HepG2 (cell line): ENCODE measurements at regions not wholly inside any gene's neighbourhood (a gene's known extent, or its start where the extent isn't known, plus 50 kb on each side); places are given as distances from the start of the nearest gene placed in this dataset.

ENCODE experiments used
- CBX1 ChIP-seq: IDR thresholded peaks from one replicate; pipeline ENCODE4 v1.6.1; 2016; ENCODE audit warnings: antibody characterized with exemption, low read depth
- DNMT3B ChIP-seq: conservative IDR thresholded peaks from 2 replicates; pipeline ENCODE4 v1.6.1; 2016; ENCODE audit warnings: missing biosample characterization, control low read depth
- GATA4 ChIP-seq: sonication (generic); IDR thresholded peaks from 2 replicates; pipeline ENCODE4 v1.6.1; 2016; ENCODE audit warnings: antibody characterized with exemption, low read depth, borderline replicate concordance
- GTF2F1 ChIP-seq: fragments of 150-350 bp; IDR thresholded peaks from 2 replicates; pipeline ENCODE4 v1.6.1; 2014; ENCODE audit warnings: low read length
- GZF1 ChIP-seq: sonication (generic); formaldehyde crosslinking; IDR thresholded peaks from 2 replicates; pipeline ENCODE4 v1.5.1; 2020; ENCODE audit warnings: mild to moderate bottlenecking, missing genetic modification reagents
- HIVEP1 ChIP-seq: sonication (generic); formaldehyde crosslinking; IDR thresholded peaks from 2 replicates; pipeline ENCODE4 v1.4.0; 2020; ENCODE audit warnings: mild to moderate bottlenecking, missing genetic modification reagents
- JUN ChIP-seq: sonication (generic); formaldehyde crosslinking; IDR thresholded peaks from 2 replicates; pipeline ENCODE4 v1.4.0; 2020; ENCODE audit warnings: mild to moderate bottlenecking, missing genetic modification reagents
- KAT2B ChIP-seq: fragments of 150-350 bp; IDR thresholded peaks from 2 replicates; pipeline ENCODE4 v1.6.1; 2014; ENCODE audit warnings: low read depth, low read length, borderline replicate concordance
- KDM5B ChIP-seq: sonication (generic); formaldehyde crosslinking; IDR thresholded peaks from 2 replicates; pipeline ENCODE4 v1.4.0; 2020; ENCODE audit warnings: missing genetic modification reagents, mild to moderate bottlenecking, borderline replicate concordance
- MED13 ChIP-seq: sonication (generic); formaldehyde crosslinking; IDR thresholded peaks from 2 replicates; pipeline ENCODE4 v1.5.0; 2020; ENCODE audit warnings: missing genetic modification reagents
- PHF20 ChIP-seq: sonication (generic); formaldehyde crosslinking; IDR thresholded peaks from 2 replicates; pipeline ENCODE4 v1.5.0; 2020; ENCODE audit warnings: mild to moderate bottlenecking, missing genetic modification reagents
- PRPF4 ChIP-seq: fragments of 200-400 bp; formaldehyde crosslinking; IDR thresholded peaks from 2 replicates; pipeline ENCODE4 v1.6.1; 2016; ENCODE audit warnings: low read length, low read depth; ENCODE audit not compliant: poor library complexity, severe bottlenecking
- TBP ChIP-seq: sonication (generic); formaldehyde crosslinking; IDR thresholded peaks from 2 replicates; pipeline ENCODE4 v1.5.0; 2020; ENCODE audit warnings: missing genetic modification reagents
- ZNF10 ChIP-seq: sonication (generic); formaldehyde crosslinking; IDR thresholded peaks from 2 replicates; pipeline ENCODE4 v1.4.0; 2020; ENCODE audit warnings: mild to moderate bottlenecking, low read depth, missing genetic modification reagents, borderline replicate concordance
- ZNF256 ChIP-seq: sonication (generic); formaldehyde crosslinking; conservative IDR thresholded peaks from 2 replicates; pipeline ENCODE4 v1.4.0; 2020; ENCODE audit warnings: missing genetic modification reagents
- ZNF335 ChIP-seq: sonication (generic); formaldehyde crosslinking; IDR thresholded peaks from 2 replicates; pipeline ENCODE4 v1.4.0; 2020; ENCODE audit warnings: missing genetic modification reagents
- ZNF337 ChIP-seq: sonication (generic); formaldehyde crosslinking; IDR thresholded peaks from 2 replicates; pipeline ENCODE4 v1.5.1; 2020; ENCODE audit warnings: missing genetic modification reagents, low read depth, mild to moderate bottlenecking, borderline replicate concordance
- ZNF451 ChIP-seq: sonication (generic); formaldehyde crosslinking; IDR thresholded peaks from 2 replicates; pipeline ENCODE4 v1.5.0; 2020; ENCODE audit warnings: mild to moderate bottlenecking, missing genetic modification reagents
- ZNF83 ChIP-seq: sonication (generic); formaldehyde crosslinking; IDR thresholded peaks from 2 replicates; pipeline ENCODE4 v1.4.0; 2020; ENCODE audit warnings: missing genetic modification reagents, mild to moderate bottlenecking, borderline replicate concordance
- TF ChIP-seq, protein P1 (sequence below): sonication (generic); formaldehyde crosslinking; IDR thresholded peaks from 2 replicates; pipeline ENCODE4 v1.4.0; 2020; ENCODE audit warnings: missing genetic modification reagents, borderline replicate concordance
- TF ChIP-seq, protein P2 (sequence below): sonication (generic); formaldehyde crosslinking; IDR thresholded peaks from 2 replicates; pipeline ENCODE4 v1.4.0; 2020; ENCODE audit warnings: missing genetic modification reagents
- TF ChIP-seq, protein P3 (sequence below): sonication (generic); formaldehyde crosslinking; IDR thresholded peaks from 2 replicates; pipeline ENCODE4 v1.4.0; 2020; ENCODE audit warnings: missing genetic modification reagents, mild to moderate bottlenecking, borderline replicate concordance

DNA sequence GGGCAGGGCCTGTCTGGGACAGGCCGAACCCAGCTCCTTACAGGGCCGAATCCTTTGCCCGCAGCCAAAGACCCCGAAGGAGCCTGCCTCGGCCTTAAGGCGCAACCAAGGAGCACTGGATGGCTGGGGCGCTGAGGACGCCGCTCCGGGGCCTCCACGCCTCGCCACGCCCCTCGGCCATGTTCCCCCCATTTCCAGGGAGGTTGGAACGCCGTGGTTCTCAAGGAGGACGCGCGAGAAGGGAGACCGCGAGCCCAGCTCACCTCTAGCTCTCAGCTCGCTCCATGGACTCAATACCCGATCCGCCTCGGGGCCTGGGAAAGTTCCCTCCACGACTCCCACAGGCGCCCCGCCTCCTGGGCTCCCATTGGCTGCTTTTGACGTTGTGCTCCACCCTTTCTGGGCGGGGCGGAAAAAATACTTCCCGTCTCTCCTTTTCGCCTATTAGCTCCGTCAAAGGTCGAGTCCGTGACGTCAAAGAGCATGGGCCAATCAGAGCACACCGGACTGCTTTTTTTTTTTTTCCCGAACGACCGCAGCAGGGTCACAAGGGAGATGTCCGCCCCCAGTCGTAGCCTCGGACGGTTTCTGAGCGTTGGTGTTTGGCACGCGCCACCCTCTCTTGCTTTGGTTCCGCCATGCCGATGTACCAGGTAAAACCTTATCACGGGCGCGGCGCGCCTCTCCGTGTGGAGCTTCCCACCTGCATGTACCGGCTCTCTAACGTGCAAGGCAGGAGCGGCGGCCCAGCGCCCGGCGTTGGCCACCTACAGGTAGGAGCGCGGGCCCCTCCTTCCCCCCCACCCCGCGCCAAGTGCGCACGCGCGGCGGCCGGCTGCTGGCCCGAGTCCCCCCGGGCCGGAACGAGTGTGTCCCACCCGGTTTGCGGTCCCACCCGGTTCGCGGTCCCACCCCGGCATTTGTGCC lies 305.7 kb downstream of the TYW1 start (continued):
- TF ChIP-seq ZNF335 (CRISPR knock-in tag) (no peak), HIVEP1 (CRISPR knock-in tag) (no peak), ZNF256 (CRISPR knock-in tag) (no peak), PRPF4 (no peak), JUN (CRISPR knock-in tag) (no peak), GZF1 (CRISPR knock-in tag) (peak; percentile 38; the same call in 1 of the 2 replicates), KAT2B (no peak), ZNF337 (CRISPR knock-in tag) (peak; percentile 32; the same call in 1 of the 2 replicates), ZNF451 (CRISPR knock-in tag) (peak; percentile 57; the same call in 1 of the 2 replicates), GATA4 (no peak), ZNF83 (peak; percentile 82; the same call in 1 of the 2 replicates), DNMT3B (CRISPR knock-in tag) (no peak), KDM5B (CRISPR knock-in tag) (peak; percentile 86), TBP (CRISPR knock-in tag) (no peak), GTF2F1 (peak; percentile 45; the same call in 1 of the 2 replicates), MED13 (CRISPR knock-in tag) (no peak), ZNF10 (no peak), CBX1 (no peak), PHF20 (CRISPR knock-in tag) (peak; percentile 78)
- TF ChIP-seq, protein P1, sequence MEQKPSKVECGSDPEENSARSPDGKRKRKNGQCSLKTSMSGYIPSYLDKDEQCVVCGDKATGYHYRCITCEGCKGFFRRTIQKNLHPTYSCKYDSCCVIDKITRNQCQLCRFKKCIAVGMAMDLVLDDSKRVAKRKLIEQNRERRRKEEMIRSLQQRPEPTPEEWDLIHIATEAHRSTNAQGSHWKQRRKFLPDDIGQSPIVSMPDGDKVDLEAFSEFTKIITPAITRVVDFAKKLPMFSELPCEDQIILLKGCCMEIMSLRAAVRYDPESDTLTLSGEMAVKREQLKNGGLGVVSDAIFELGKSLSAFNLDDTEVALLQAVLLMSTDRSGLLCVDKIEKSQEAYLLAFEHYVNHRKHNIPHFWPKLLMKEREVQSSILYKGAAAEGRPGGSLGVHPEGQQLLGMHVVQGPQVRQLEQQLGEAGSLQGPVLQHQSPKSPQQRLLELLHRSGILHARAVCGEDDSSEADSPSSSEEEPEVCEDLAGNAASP (CRISPR knock-in tag), result peak; percentile 65; the same call in 1 of the 2 replicates
- TF ChIP-seq, protein P2, sequence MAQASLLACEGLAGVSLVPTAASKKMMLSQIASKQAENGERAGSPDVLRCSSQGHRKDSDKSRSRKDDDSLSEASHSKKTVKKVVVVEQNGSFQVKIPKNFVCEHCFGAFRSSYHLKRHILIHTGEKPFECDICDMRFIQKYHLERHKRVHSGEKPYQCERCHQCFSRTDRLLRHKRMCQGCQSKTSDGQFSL (CRISPR knock-in tag), result peak; percentile 98
- TF ChIP-seq, protein P3, sequence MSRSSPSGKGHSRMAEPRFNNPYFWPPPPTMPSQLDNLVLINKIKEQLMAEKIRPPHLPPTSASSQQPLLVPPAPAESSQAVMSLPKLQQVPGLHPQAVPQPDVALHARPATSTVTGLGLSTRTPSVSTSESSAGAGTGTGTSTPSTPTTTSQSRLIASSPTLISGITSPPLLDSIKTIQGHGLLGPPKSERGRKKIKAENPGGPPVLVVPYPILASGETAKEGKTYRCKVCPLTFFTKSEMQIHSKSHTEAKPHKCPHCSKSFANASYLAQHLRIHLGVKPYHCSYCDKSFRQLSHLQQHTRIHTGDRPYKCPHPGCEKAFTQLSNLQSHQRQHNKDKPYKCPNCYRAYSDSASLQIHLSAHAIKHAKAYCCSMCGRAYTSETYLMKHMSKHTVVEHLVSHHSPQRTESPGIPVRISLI (CRISPR knock-in tag), result peak; percentile 100
